ENCODE measurements at regions not wholly inside any gene's neighbourhood (a gene's known extent, or its start where the extent isn't known, plus 50 kb on each side); places are given as distances from the start of the nearest gene placed in this dataset.

- Histone ChIP-seq H4K20me1 (ENCODE audit: control insufficient read depth, extremely low read depth, insufficient read depth, low read length) (no peaks in the 10 kb centered on the region), H3K4me1 (ENCODE audit: control insufficient read depth, extremely low read depth, insufficient read depth, low read length) (no peaks in the 10 kb centered on the region), H3K79me2 (ENCODE audit: control insufficient read depth, insufficient read depth, low read length) (no peaks in the 10 kb centered on the region), H3K36me3 (ENCODE audit: control insufficient read depth, insufficient read depth, low read length) (no peaks in the 10 kb centered on the region), H3K9ac (ENCODE audit: insufficient read depth, low read length) (no peak overlapping the region), H3K9me3 (ENCODE audit: control insufficient read depth, insufficient read depth, low read depth, low read length) (no peaks in the 10 kb centered on the region), H3K4me2 (ENCODE audit: extremely low read depth, insufficient read depth, low read length) (no peak overlapping the region), H3K27ac (ENCODE audit: insufficient read depth, low read length) (no peak overlapping the region), H2AFZ (ENCODE audit: low read length) (no peak overlapping the region), H3K27me3 (ENCODE audit: control insufficient read depth, insufficient read depth, low read length) (no peaks in the 10 kb centered on the region), H3K4me3 (replicated peaks in 1 of 4; ENCODE audit: control extremely low read depth in 1 of 4, insufficient read depth in 1 of 4, low read depth in 3 of 4, low read length in 4 of 4) (no peak overlapping the region)
- no peak for TF ChIP-seq EZH2 (IDR thresholded peaks at IDR 0.05; ENCODE audit: low read length, missing control alignments)
- TF ChIP-seq CTCF (conservative IDR thresholded peaks at IDR 0.05 in 1 of 2, IDR thresholded peaks at IDR 0.05 in 1 of 2; ENCODE audit: low read depth in 1 of 2, low read length in 2 of 2) = no peak
- no peak for DNase-seq (ENCODE audit: low read depth in 2 of 2)
Measured at GRCh38 chr1:37108596-37109188, 74.4 kb upstream of the GRIK3 start.

GRCh38 chr1:37112430-37112829 lies 78.1 kb upstream of the GRIK3 start:
- Histone ChIP-seq H3K4me3 (replicated peaks in 1 of 4; ENCODE audit: control extremely low read depth in 1 of 4, insufficient read depth in 1 of 4, low read depth in 3 of 4, low read length in 4 of 4) (no peak overlapping the region), H3K9me3 (ENCODE audit: control insufficient read depth, insufficient read depth, low read depth, low read length) (no peaks in the 10 kb centered on the region), H4K20me1 (ENCODE audit: control insufficient read depth, extremely low read depth, insufficient read depth, low read length) (no peaks in the 10 kb centered on the region), H3K79me2 (ENCODE audit: control insufficient read depth, insufficient read depth, low read length) (no peaks in the 10 kb centered on the region), H3K27me3 (ENCODE audit: control insufficient read depth, insufficient read depth, low read length) (no peaks in the 10 kb centered on the region), H3K4me1 (ENCODE audit: control insufficient read depth, extremely low read depth, insufficient read depth, low read length) (no peaks in the 10 kb centered on the region), H3K36me3 (ENCODE audit: control insufficient read depth, insufficient read depth, low read length) (no peaks in the 10 kb centered on the region), H2AFZ (ENCODE audit: low read length) (no peak overlapping the region), H3K9ac (ENCODE audit: insufficient read depth, low read length) (no peak overlapping the region), H3K4me2 (ENCODE audit: extremely low read depth, insufficient read depth, low read length) (no peak overlapping the region), H3K27ac (ENCODE audit: insufficient read depth, low read length) (no peak overlapping the region)
- no peak for DNase-seq (ENCODE audit: low read depth in 2 of 2)
- TF ChIP-seq CTCF (conservative IDR thresholded peaks at IDR 0.05 in 1 of 2, IDR thresholded peaks at IDR 0.05 in 1 of 2; ENCODE audit: low read depth in 1 of 2, low read length in 2 of 2) = no peak
- TF ChIP-seq EZH2 (IDR thresholded peaks at IDR 0.05; ENCODE audit: low read length, missing control alignments) = no peak

- Histone ChIP-seq H3K4me3 (replicated peaks in 1 of 4; ENCODE audit: control extremely low read depth in 1 of 4, insufficient read depth in 1 of 4, low read depth in 3 of 4, low read length in 4 of 4) (no peak overlapping the region), H3K27ac (ENCODE audit: insufficient read depth, low read length) (no peak overlapping the region), H3K27me3 (ENCODE audit: control insufficient read depth, insufficient read depth, low read length) (no peaks in the 10 kb centered on the region), H3K9ac (ENCODE audit: insufficient read depth, low read length) (no peak overlapping the region), H3K79me2 (ENCODE audit: control insufficient read depth, insufficient read depth, low read length) (no peaks in the 10 kb centered on the region), H3K36me3 (ENCODE audit: control insufficient read depth, insufficient read depth, low read length) (no peaks in the 10 kb centered on the region), H2AFZ (ENCODE audit: low read length) (no peak overlapping the region), H3K4me2 (ENCODE audit: extremely low read depth, insufficient read depth, low read length) (no peak overlapping the region), H3K4me1 (ENCODE audit: control insufficient read depth, extremely low read depth, insufficient read depth, low read length) (no peaks in the 10 kb centered on the region), H4K20me1 (ENCODE audit: control insufficient read depth, extremely low read depth, insufficient read depth, low read length) (no peaks in the 10 kb centered on the region), H3K9me3 (ENCODE audit: control insufficient read depth, insufficient read depth, low read depth, low read length) (no peaks in the 10 kb centered on the region)
- DNase-seq (ENCODE audit: low read depth in 2 of 2) = no peak
- TF ChIP-seq EZH2 (IDR thresholded peaks at IDR 0.05; ENCODE audit: low read length, missing control alignments) = no peak
- no peak for TF ChIP-seq CTCF (conservative IDR thresholded peaks at IDR 0.05 in 1 of 2, IDR thresholded peaks at IDR 0.05 in 1 of 2; ENCODE audit: low read depth in 1 of 2, low read length in 2 of 2)
Measured at GRCh38 chr1:37113285-37113997, 79.1 kb upstream of the GRIK3 start.

Data from fibroblast of lung (primary cell).